ENCODE measurements at regions not wholly inside any gene's neighbourhood (a gene's known extent, or its start where the extent isn't known, plus 50 kb on each side); places are given as distances from the start of the nearest gene placed in this dataset.

- H3K9ac ChIP-seq (ENCODE audit: low read length), result no peak overlapping the region
- no peaks in the 10 kb centered on the region for H3K36me3 ChIP-seq (ENCODE audit: insufficient read depth, low read length)
- no peak for TF ChIP-seq CTCF (IDR thresholded peaks at IDR 0.05; ENCODE audit: insufficient read depth, low read depth, low read length)
- TF ChIP-seq EZH2 (IDR thresholded peaks at IDR 0.05; ENCODE audit: insufficient read depth, low read length), result no peak
- H3K79me2 ChIP-seq (ENCODE audit: insufficient read depth, low read length), result no peaks in the 10 kb centered on the region
- Mint-ChIP-seq H3K4me1 (ENCODE audit: low read depth, unreplicated experiment) (peaks cover 30% of the 10 kb centered on the region), H3K9me3 (ENCODE audit: unreplicated experiment) (peaks cover 8% of the 10 kb centered on the region), H3K27ac (ENCODE audit: unreplicated experiment) (peak overlapping the region; percentile 74), H3K27me3 (ENCODE audit: low read depth, unreplicated experiment) (peaks cover 5% of the 10 kb centered on the region), H3K4me3 (ENCODE audit: unreplicated experiment) (no peak overlapping the region), H3K36me3 (ENCODE audit: low read depth, unreplicated experiment) (peaks cover under 1% of the 10 kb centered on the region)
- H2AFZ ChIP-seq (ENCODE audit: low read depth, low read length), result no peak overlapping the region
- no peaks in the 10 kb centered on the region for H3K9me3 ChIP-seq (ENCODE audit: insufficient read depth, low read depth, low read length)
- no peak for FAIRE-seq
- DNase-seq (ENCODE audit: low read depth), result no peak
- no peaks in the 10 kb centered on the region for H3K27me3 ChIP-seq (ENCODE audit: insufficient read depth, low read length)
- H4K20me1 ChIP-seq (ENCODE audit: insufficient read depth, low read length), result no peaks in the 10 kb centered on the region
- H3K4me3 ChIP-seq (ENCODE audit: insufficient read depth, low read depth, low read length), result no peak overlapping the region
- peaks cover 4% of the 10 kb centered on the region for H3K4me1 ChIP-seq (ENCODE audit: insufficient read depth, low read length)
- H3K4me2 ChIP-seq (ENCODE audit: low read length), result no peak overlapping the region
- H3K27ac ChIP-seq (ENCODE audit: low read depth, low read length), result no peak overlapping the region
These were observed 335.8 kb downstream of the TNS1 start for GRCh38 chr2:217667035-217667434.

- Mint-ChIP-seq H3K27me3 (ENCODE audit: low read depth, unreplicated experiment) (peaks cover 5% of the 10 kb centered on the region), H3K4me1 (ENCODE audit: low read depth, unreplicated experiment) (peaks cover 32% of the 10 kb centered on the region), H3K36me3 (ENCODE audit: low read depth, unreplicated experiment) (no peaks in the 10 kb centered on the region), H3K27ac (ENCODE audit: unreplicated experiment) (peak overlapping the region; percentile 56), H3K9me3 (ENCODE audit: unreplicated experiment) (peaks cover 8% of the 10 kb centered on the region), H3K4me3 (ENCODE audit: unreplicated experiment) (no peak overlapping the region)
- no peaks in the 10 kb centered on the region for H3K27me3 ChIP-seq (ENCODE audit: insufficient read depth, low read length)
- H3K79me2 ChIP-seq (ENCODE audit: insufficient read depth, low read length), result no peaks in the 10 kb centered on the region
- DNase-seq (ENCODE audit: low read depth) (peak; percentile 20), FAIRE-seq (no peak)
- H3K4me3 ChIP-seq (ENCODE audit: insufficient read depth, low read depth, low read length), result no peak overlapping the region
- no peak overlapping the region for H2AFZ ChIP-seq (ENCODE audit: low read depth, low read length)
- H3K9me3 ChIP-seq (ENCODE audit: insufficient read depth, low read depth, low read length), result no peaks in the 10 kb centered on the region
- H3K4me2 ChIP-seq (ENCODE audit: low read length), result no peak overlapping the region
- TF ChIP-seq EZH2 (IDR thresholded peaks at IDR 0.05; ENCODE audit: insufficient read depth, low read length) (no peak), CTCF (IDR thresholded peaks at IDR 0.05; ENCODE audit: insufficient read depth, low read depth, low read length) (no peak)
- no peak overlapping the region for H3K9ac ChIP-seq (ENCODE audit: low read length)
- H4K20me1 ChIP-seq (ENCODE audit: insufficient read depth, low read length), result no peaks in the 10 kb centered on the region
- H3K27ac ChIP-seq (ENCODE audit: low read depth, low read length), result no peak overlapping the region
- no peaks in the 10 kb centered on the region for H3K36me3 ChIP-seq (ENCODE audit: insufficient read depth, low read length)
- H3K4me1 ChIP-seq (ENCODE audit: insufficient read depth, low read length), result peaks cover 4% of the 10 kb centered on the region
These were observed 336.5 kb downstream of the TNS1 start for GRCh38 chr2:217666338-217666737.

GRCh38 chr2:217664761-217665160 is 338.0 kb downstream of the TNS1 start:
- Mint-ChIP-seq H3K36me3 (ENCODE audit: low read depth, unreplicated experiment) (no peaks in the 10 kb centered on the region), H3K4me1 (ENCODE audit: low read depth, unreplicated experiment) (peaks cover 37% of the 10 kb centered on the region), H3K4me3 (ENCODE audit: unreplicated experiment) (no peak overlapping the region), H3K9me3 (ENCODE audit: unreplicated experiment) (peaks cover 11% of the 10 kb centered on the region), H3K27me3 (ENCODE audit: low read depth, unreplicated experiment) (peaks cover 5% of the 10 kb centered on the region), H3K27ac (ENCODE audit: unreplicated experiment) (no peak overlapping the region)
- Histone ChIP-seq H3K9me3 (ENCODE audit: insufficient read depth, low read depth, low read length) (no peaks in the 10 kb centered on the region), H3K4me3 (ENCODE audit: insufficient read depth, low read depth, low read length) (no peak overlapping the region), H3K27ac (ENCODE audit: low read depth, low read length) (no peak overlapping the region), H2AFZ (ENCODE audit: low read depth, low read length) (no peak overlapping the region), H3K27me3 (ENCODE audit: insufficient read depth, low read length) (no peaks in the 10 kb centered on the region), H3K9ac (ENCODE audit: low read length) (no peak overlapping the region), H3K4me1 (ENCODE audit: insufficient read depth, low read length) (peaks cover 4% of the 10 kb centered on the region), H3K79me2 (ENCODE audit: insufficient read depth, low read length) (no peaks in the 10 kb centered on the region), H3K4me2 (ENCODE audit: low read length) (no peak overlapping the region), H4K20me1 (ENCODE audit: insufficient read depth, low read length) (no peaks in the 10 kb centered on the region), H3K36me3 (ENCODE audit: insufficient read depth, low read length) (no peaks in the 10 kb centered on the region)
- DNase-seq (ENCODE audit: low read depth), result no peak
- no peak for FAIRE-seq
- no peak for TF ChIP-seq CTCF (IDR thresholded peaks at IDR 0.05; ENCODE audit: insufficient read depth, low read depth, low read length)
- TF ChIP-seq EZH2 (IDR thresholded peaks at IDR 0.05; ENCODE audit: insufficient read depth, low read length), result no peak
